GM13977 (cell line): ENCODE measurements at regions not wholly inside any gene's neighbourhood (a gene's known extent, or its start where the extent isn't known, plus 50 kb on each side); places are given as distances from the start of the nearest gene placed in this dataset.

Experiments
- DNase-seq: peaks from one replicate; pipeline ENCODE4 v3.0.0; 2012; ENCODE audit warnings: low spot score
- in situ Hi-C: fragments of 300-500 bp; cut with MboI; formaldehyde crosslinking; loops from one replicate; pipeline ENCODE4 v1.12.0; 2022; ENCODE audit warnings: low sequenced_read_pairs, low pct_unique_long_range_greater_than_20kb, mixed read lengths, inconsistent platforms; ENCODE audit not compliant: unreplicated experiment
- TF ChIP-seq, protein P1 (sequence below): IDR thresholded peaks from 2 replicates; pipeline ENCODE4 v1.5.1; 2012; ENCODE audit warnings: mild to moderate bottlenecking, control low read depth; ENCODE audit not compliant: insufficient read depth; ENCODE audit errors: extremely low read depth, missing control alignments

DNA sequence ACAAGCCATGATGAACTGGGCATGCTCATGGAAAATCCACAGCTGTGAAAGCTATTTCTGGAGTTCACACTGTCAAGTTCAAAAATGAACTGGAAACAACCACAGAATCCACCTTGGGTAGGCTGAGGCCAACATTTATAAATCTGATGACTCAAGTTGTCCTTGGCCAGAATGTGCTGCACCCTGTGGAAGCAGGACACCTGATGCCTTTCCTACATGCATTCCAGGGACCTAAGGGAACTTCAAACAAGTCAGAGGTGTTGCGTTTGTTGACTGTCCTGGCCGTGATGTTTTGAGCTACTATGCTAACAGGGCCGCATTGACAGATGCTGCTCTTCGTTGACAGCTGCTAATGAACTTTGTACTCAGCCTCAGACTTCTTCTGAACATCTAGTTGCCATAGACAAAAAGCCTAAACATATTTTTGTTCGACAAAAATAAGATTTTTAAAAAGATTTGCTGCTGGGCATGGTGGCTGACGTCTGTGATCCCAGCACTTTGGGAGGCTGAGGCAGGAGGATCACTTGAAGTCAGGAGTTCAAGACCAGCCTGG, 127.9 kb upstream of the SLC45A1 start:
- DNase-seq: no peak
- in situ Hi-C loops: no loop called here
- TF ChIP-seq, protein P1, sequence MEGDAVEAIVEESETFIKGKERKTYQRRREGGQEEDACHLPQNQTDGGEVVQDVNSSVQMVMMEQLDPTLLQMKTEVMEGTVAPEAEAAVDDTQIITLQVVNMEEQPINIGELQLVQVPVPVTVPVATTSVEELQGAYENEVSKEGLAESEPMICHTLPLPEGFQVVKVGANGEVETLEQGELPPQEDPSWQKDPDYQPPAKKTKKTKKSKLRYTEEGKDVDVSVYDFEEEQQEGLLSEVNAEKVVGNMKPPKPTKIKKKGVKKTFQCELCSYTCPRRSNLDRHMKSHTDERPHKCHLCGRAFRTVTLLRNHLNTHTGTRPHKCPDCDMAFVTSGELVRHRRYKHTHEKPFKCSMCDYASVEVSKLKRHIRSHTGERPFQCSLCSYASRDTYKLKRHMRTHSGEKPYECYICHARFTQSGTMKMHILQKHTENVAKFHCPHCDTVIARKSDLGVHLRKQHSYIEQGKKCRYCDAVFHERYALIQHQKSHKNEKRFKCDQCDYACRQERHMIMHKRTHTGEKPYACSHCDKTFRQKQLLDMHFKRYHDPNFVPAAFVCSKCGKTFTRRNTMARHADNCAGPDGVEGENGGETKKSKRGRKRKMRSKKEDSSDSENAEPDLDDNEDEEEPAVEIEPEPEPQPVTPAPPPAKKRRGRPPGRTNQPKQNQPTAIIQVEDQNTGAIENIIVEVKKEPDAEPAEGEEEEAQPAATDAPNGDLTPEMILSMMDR: no peak

DNA sequence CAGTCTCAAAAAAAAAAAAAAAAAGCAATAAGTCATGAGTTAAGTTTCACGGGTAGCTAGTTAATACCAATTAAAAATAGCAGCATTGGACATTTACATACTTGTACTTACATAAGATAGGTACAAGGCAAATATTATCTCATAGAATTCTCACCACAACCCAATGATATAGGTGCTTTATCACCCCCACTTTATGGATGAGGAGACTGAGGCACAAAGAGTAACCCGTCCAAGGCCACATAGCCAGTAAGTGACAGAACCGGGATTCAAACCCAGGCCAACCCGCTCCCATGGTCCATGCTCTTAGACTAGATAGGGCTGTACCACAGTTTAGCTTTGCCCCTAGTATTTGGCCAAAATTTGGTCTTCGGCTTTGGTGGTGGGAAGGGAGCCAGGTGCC, 132.5 kb upstream of the SLC45A1 start:
- in situ Hi-C loops: no loop called here
- TF ChIP-seq, protein P1: no peak

DNA sequence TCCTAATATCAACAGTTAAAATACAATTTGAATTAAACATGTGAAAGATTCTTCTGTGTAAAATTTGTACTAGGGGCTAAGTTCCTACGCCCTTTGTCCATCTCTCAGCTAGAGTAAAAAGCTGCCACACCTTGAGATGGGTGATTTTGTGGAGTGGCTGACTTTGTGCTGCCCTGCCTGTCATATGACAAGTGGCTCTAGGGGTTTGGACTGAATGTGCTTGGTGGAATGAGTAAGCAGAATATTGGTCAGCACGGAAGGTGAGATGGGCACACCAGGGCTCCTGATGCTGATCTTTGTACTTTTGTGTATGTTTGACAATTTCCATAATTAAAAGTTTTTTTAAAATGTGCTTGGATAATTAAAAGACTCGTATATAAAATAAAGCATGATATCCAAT, 133.6 kb upstream of the SLC45A1 start:
- TF ChIP-seq, protein P1: no peak
- in situ Hi-C loops: no loop called here
- DNase-seq: no peak

More for the DNA sequence above, 132.5 kb upstream of the SLC45A1 start:
- DNase-seq: no peak

DNA sequence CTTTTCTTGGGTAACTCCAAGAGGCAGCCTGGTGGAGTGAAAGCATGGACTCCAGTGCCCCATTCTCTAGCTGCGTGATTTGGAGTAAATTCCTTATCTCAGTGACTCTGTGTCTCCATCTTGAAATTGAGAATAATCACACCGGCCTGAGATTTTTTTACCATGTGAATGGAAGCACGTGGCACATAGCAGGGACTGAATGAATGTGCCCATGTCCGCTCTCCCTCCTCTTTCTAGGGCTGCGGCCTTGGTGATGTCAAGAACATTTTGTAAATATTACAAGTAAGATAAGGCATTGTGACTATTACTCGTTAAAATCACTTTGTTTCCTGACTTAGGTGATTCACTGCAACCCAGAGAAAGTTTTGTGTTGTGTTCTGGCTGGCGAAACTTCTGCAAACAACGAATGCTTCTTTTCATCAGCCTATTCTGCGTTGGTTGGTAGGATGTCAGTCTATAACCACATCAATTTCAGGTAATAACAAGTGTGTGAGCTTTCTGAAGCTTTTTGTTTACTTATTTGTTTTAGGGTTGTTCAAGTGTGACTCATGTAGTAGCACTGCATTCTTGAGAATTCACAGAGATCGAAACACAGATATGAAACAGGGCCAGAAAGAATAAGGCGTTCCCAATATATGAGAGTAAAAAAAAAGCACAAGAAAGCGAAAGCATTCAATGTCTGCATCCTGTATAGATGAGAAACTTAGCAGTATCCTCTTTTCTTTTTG, 135.7 kb upstream of the SLC45A1 start:
- peak; percentile 61 for DNase-seq
- TF ChIP-seq, protein P1: no peak
- in situ Hi-C loops: no loop called here

DNA sequence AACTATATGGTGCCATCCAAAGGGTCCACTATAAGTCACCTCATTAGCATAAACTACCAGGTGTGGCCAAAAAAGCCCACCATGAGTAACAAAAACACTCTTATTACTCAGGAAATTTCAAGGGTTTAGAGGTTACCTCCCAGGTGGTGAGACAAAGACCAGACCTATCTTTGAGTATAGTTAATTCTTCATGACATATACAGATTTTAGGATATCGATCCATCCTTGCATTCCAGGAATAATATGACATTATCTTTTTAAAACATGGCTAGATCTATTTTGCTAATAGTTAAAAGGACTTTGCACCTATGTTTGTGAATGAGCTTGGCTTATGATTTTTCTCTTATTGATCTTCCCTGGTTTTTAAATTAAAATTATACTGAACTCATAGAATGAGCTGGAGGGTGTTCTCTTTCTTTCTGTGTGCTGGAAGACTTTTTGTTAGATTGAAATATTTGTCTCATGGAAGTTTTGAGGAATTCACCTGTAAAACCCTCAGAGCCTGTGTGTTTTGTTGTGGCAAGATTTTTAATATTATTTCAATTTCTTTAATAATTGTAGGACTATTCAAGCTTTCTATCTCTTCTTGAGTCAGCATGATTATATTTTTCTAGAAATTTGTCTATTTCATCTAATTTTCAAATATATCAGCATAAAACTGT, 138.7 kb upstream of the SLC45A1 start:
- TF ChIP-seq, protein P1: no peak
- DNase-seq: no peak
- in situ Hi-C loops: no loop called here

DNA sequence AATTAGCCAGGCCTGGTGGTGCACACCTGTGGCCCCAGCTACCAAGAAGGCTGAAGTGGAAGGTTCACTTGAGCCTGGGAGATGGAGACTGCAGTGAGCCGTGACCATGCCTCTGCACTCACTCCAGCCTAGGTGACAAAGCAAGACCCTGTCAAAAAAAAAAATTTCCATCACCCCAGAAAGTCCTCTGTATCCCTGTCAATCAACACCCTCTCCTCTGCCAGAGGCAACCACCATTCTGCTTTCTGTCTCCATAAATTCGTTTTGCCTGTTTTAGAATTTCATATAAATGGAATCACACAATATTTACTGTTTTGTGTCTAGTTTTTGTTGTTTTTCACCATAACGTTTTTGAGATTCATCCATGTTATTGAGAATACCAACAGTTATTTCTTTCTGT, 141.6 kb upstream of the SLC45A1 start:
- in situ Hi-C loops: no loop called here
- DNase-seq: no peak
- TF ChIP-seq, protein P1: no peak
